ENCODE measurements at regions not wholly inside any gene's neighbourhood (a gene's known extent, or its start where the extent isn't known, plus 50 kb on each side); places are given as distances from the start of the nearest gene placed in this dataset.

GRCh38 chr18:65477455-65477854 lies 273.4 kb upstream of the CDH7 start:
- TF ChIP-seq TBP (optimal IDR thresholded peaks at IDR 0.05; ENCODE audit: low read depth, low read length) (no peak), MEF2A (IDR thresholded peaks at IDR 0.05; ENCODE audit: control insufficient read depth, low read depth, low read length) (no peak)

Data from K562 (cell line).